T47D (cell line): ENCODE measurements at regions not wholly inside any gene's neighbourhood (a gene's known extent, or its start where the extent isn't known, plus 50 kb on each side); places are given as distances from the start of the nearest gene placed in this dataset.

ENCODE experiments used
- DNase-seq, 2 experiments: peaks; one replicate each; pipeline versions ENCODE4 v3.0.0 to v3.0.0-alpha.2; 2011 to 2012; ENCODE audit warnings: low read depth in 1 of 2, low spot score in 1 of 2
- JUND ChIP-seq: IDR thresholded peaks from 2 replicates; pipeline ENCODE4 v1.6.1; 2012; ENCODE audit warnings: low read depth
- in situ Hi-C: cut with HindIII; loops from 2 replicates; pipeline ENCODE4 v1.10.0; 2016; ENCODE audit warnings: low sequenced_read_pairs, low pct_unique_long_range_greater_than_20kb

GRCh38 chr20:4610871-4611270 lies 75.4 kb upstream of the PRNP start:
- no peak for TF ChIP-seq JUND
- in situ Hi-C loops = no loop called here
- DNase-seq = no peak

- DNase-seq = no peak
- TF ChIP-seq JUND = no peak
- in situ Hi-C loops = no loop called here
Measured at GRCh38 chr20:4609511-4609910, 76.7 kb upstream of the PRNP start.

GRCh38 chr20:4608861-4609260 lies 77.4 kb upstream of the PRNP start:
- DNase-seq = no peak
- TF ChIP-seq JUND = no peak
- in situ Hi-C loops = no loop called here

- in situ Hi-C loops = no loop called here
- DNase-seq = peak; percentile 51 to 71
- no peak for TF ChIP-seq JUND
Measured at GRCh38 chr20:4607287-4607713, 79.0 kb upstream of the PRNP start.

- no peak for TF ChIP-seq JUND
- in situ Hi-C loops = no loop called here
- DNase-seq = no peak
Measured at GRCh38 chr20:4606051-4606450, 80.2 kb upstream of the PRNP start.

- DNase-seq = no peak
- no peak for TF ChIP-seq JUND
- in situ Hi-C loops = no loop called here
Measured at GRCh38 chr20:4605166-4605565, 81.1 kb upstream of the PRNP start.

GRCh38 chr20:4604580-4604979 lies 81.7 kb upstream of the PRNP start:
- no peak for TF ChIP-seq JUND
- in situ Hi-C loops = no loop called here

GRCh38 chr20:4603724-4604123 lies 82.5 kb upstream of the PRNP start:
- in situ Hi-C loops = no loop called here
- TF ChIP-seq JUND = no peak
- no peak for DNase-seq

More at GRCh38 chr20:4604580-4604979, 81.7 kb upstream of the PRNP start:
- no peak for DNase-seq

- TF ChIP-seq JUND = no peak
- no peak for DNase-seq
- in situ Hi-C loops = no loop called here
Measured at GRCh38 chr20:4602297-4602631, 84.0 kb upstream of the PRNP start.

- no peak for TF ChIP-seq JUND
- DNase-seq = no peak
- in situ Hi-C loops = no loop called here
Measured at GRCh38 chr20:4601630-4602296, 84.5 kb upstream of the PRNP start.

GRCh38 chr20:4600308-4601014 lies 85.8 kb upstream of the PRNP start:
- no peak for TF ChIP-seq JUND
- DNase-seq = no peak
- in situ Hi-C loops = no loop called here

GRCh38 chr20:4597215-4597614 lies 89.0 kb upstream of the PRNP start:
- no peak for TF ChIP-seq JUND
- DNase-seq = no peak
- in situ Hi-C loops = no loop called here

- DNase-seq = no peak
- TF ChIP-seq JUND = no peak
- in situ Hi-C loops = no loop called here
Measured at GRCh38 chr20:4593149-4593525, 93.1 kb upstream of the PRNP start.

GRCh38 chr20:4592316-4593148 lies 93.7 kb upstream of the PRNP start:
- DNase-seq = peak; percentile 29 to 49
- in situ Hi-C loops = no loop called here
- no peak for TF ChIP-seq JUND
